Loucy (cell line): ENCODE measurements at regions not wholly inside any gene's neighbourhood (a gene's known extent, or its start where the extent isn't known, plus 50 kb on each side); places are given as distances from the start of the nearest gene placed in this dataset.

Experiments
- H2AFZ ChIP-seq: fragments of 200-600 bp; sonication (generic); 2 replicates; pipeline ENCODE4 v1.6.0; 2016; ENCODE audit warnings: antibody characterized with exemption, mild to moderate bottlenecking, low read length, moderate library complexity
- H3F3A ChIP-seq: fragments of 200-600 bp; 2 replicates; pipeline ENCODE4 v1.6.0; 2016; ENCODE audit warnings: antibody characterized with exemption, low read depth, mild to moderate bottlenecking
- H3K27me3 ChIP-seq: fragments of 200-600 bp; sonication (generic); 2 replicates; pipeline ENCODE4 v1.6.1; 2014; ENCODE audit warnings: low read length, mild to moderate bottlenecking; ENCODE audit not compliant: insufficient read depth, poor library complexity, severe bottlenecking
- H3K36me3 ChIP-seq: fragments of 200-600 bp; sonication (generic); 2 replicates; pipeline ENCODE4 v1.6.1; 2016; ENCODE audit warnings: low read length; ENCODE audit not compliant: insufficient read depth
- H3K4me1 ChIP-seq: fragments of 200-600 bp; sonication (generic); 2 replicates; pipeline ENCODE4 v1.5.1; 2014; ENCODE audit warnings: low read length, mild to moderate bottlenecking; ENCODE audit not compliant: insufficient read depth, poor library complexity, severe bottlenecking
- H3K4me2 ChIP-seq: fragments of 200-600 bp; sonication (generic); 2 replicates; pipeline ENCODE4 v1.6.0; 2014; ENCODE audit warnings: antibody characterized with exemption, low read length, low read depth, mild to moderate bottlenecking; ENCODE audit not compliant: poor library complexity, severe bottlenecking
- H3K4me3 ChIP-seq: fragments of 200-600 bp; sonication (generic); 2 replicates; pipeline ENCODE4 v1.5.1; 2014; ENCODE audit warnings: low read length, mild to moderate bottlenecking, mixed read lengths; ENCODE audit not compliant: poor library complexity, severe bottlenecking
- H3K79me2 ChIP-seq: fragments of 200-600 bp; sonication (generic); 2 replicates; pipeline ENCODE4 v1.6.1; 2014; ENCODE audit warnings: low read length; ENCODE audit not compliant: insufficient read depth
- H3K9ac ChIP-seq: fragments of 200-600 bp; sonication (generic); 2 replicates; pipeline ENCODE4 v1.6.0; 2014; ENCODE audit warnings: mild to moderate bottlenecking, low read depth, low read length, moderate library complexity; ENCODE audit not compliant: poor library complexity, severe bottlenecking
- H3K9me2 ChIP-seq: fragments of 200-600 bp; sonication (generic); replicated peaks from 2 replicates; pipeline ENCODE4 v1.6.1; 2016; ENCODE audit warnings: low read depth, low read length, mixed read lengths
- H3K9me3 ChIP-seq: fragments of 200-600 bp; sonication (generic); 2 replicates; pipeline ENCODE4 v1.6.1; 2014; ENCODE audit warnings: mild to moderate bottlenecking, antibody characterized with exemption, low read length, low read depth; ENCODE audit not compliant: insufficient read depth
- H4K20me1 ChIP-seq: fragments of 200-600 bp; sonication (generic); 2 replicates; pipeline ENCODE4 v1.6.0; 2014; ENCODE audit warnings: antibody characterized with exemption, low read length, mild to moderate bottlenecking; ENCODE audit not compliant: insufficient read depth, poor library complexity, severe bottlenecking
- CTCF ChIP-seq: fragments of 200-600 bp; sonication (generic); conservative IDR thresholded peaks from 2 replicates; pipeline ENCODE4 v1.5.1; 2014; ENCODE audit warnings: mild to moderate bottlenecking, antibody characterized with exemption, low read length
- EZH2phosphoT487 ChIP-seq: fragments of 200-600 bp; IDR thresholded peaks from 2 replicates; pipeline ENCODE4 v1.6.1; 2018; ENCODE audit warnings: antibody characterized with exemption, mild to moderate bottlenecking, moderate library complexity, borderline replicate concordance

- H3F3A ChIP-seq: no peaks in the 10 kb centered on the region
- no peaks in the 10 kb centered on the region for H3K79me2 ChIP-seq
- no peaks in the 10 kb centered on the region for H3K9me2 ChIP-seq
- H3K36me3 ChIP-seq: no peaks in the 10 kb centered on the region
- H3K4me1 ChIP-seq: no peaks in the 10 kb centered on the region
- no peak overlapping the region for H3K4me3 ChIP-seq
- H4K20me1 ChIP-seq: no peaks in the 10 kb centered on the region
- no peak for TF ChIP-seq EZH2phosphoT487
- no peak for TF ChIP-seq CTCF
- no peak overlapping the region for H2AFZ ChIP-seq
- H3K9me3 ChIP-seq: peaks cover 3% of the 10 kb centered on the region; the same call in 1 of the 2 replicates
- H3K9ac ChIP-seq: no peak overlapping the region
- no peak overlapping the region for H3K4me2 ChIP-seq
- no peaks in the 10 kb centered on the region for H3K27me3 ChIP-seq
These were observed 190.8 kb downstream of the MED10 start for GRCh38 chr5:6187501-6187900.

DNA sequence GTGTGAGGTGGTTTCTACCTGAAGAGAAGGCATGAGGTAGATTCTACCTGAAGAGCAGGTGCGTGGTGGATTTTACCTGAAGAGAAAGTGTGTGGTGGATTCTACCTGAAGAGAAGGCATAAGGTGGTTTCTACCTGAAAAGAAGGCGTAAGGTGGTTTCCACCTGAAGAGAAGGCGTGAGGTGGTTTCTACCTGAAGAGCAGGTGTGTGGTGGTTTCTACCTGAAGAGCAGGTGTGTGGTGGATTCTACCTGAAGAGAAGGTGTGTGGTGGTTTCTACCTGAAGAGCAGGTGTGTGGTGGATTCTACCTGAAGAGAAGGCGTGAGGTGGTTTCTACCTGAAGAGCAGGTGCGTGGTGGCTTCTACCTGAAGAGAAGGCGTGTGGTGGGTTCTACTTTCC is 192.8 kb downstream of the MED10 start:
- no peak overlapping the region for H2AFZ ChIP-seq
- TF ChIP-seq EZH2phosphoT487: no peak
- TF ChIP-seq CTCF: no peak
- H4K20me1 ChIP-seq: no peaks in the 10 kb centered on the region
- peaks cover 3% of the 10 kb centered on the region; the same call in 1 of the 2 replicates for H3K9me3 ChIP-seq
- H3F3A ChIP-seq: no peaks in the 10 kb centered on the region
- no peaks in the 10 kb centered on the region for H3K36me3 ChIP-seq
- H3K27me3 ChIP-seq: no peaks in the 10 kb centered on the region
- H3K79me2 ChIP-seq: no peaks in the 10 kb centered on the region
- H3K4me2 ChIP-seq: no peak overlapping the region
- no peak overlapping the region for H3K9ac ChIP-seq
- H3K9me2 ChIP-seq: no peaks in the 10 kb centered on the region
- H3K4me1 ChIP-seq: no peaks in the 10 kb centered on the region
- H3K4me3 ChIP-seq: no peak overlapping the region

DNA sequence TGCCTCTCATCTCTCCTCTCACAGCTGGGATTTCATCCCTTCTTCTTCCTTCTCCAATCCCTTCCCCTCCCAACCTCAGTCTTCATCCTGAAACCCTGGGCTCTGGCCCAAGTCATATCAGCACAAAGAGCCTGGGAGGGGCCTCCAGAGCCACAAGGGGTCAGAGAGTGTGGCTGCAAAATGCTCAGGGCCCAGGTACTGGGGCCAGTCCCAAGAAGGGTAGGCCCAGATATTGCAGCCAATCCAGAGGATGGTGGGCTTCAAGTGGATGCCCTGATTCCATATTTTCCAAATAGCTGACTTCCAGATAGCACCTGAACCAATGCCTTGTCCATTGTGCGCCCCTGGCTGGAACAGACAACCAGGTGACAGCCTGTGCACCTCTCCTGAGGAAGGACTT is 193.9 kb downstream of the MED10 start:
- no peak overlapping the region for H3K9ac ChIP-seq
- H4K20me1 ChIP-seq: no peaks in the 10 kb centered on the region
- H3K36me3 ChIP-seq: no peaks in the 10 kb centered on the region
- no peak overlapping the region for H2AFZ ChIP-seq
- H3K4me1 ChIP-seq: no peaks in the 10 kb centered on the region
- no peaks in the 10 kb centered on the region for H3K79me2 ChIP-seq
- H3K4me3 ChIP-seq: no peak overlapping the region
- H3F3A ChIP-seq: no peaks in the 10 kb centered on the region
- H3K9me3 ChIP-seq: peaks cover 3% of the 10 kb centered on the region; the same call in 1 of the 2 replicates
- no peaks in the 10 kb centered on the region for H3K9me2 ChIP-seq
- no peak overlapping the region for H3K4me2 ChIP-seq
- H3K27me3 ChIP-seq: no peaks in the 10 kb centered on the region
- no peak for TF ChIP-seq EZH2phosphoT487
- no peak for TF ChIP-seq CTCF
